HepG2 (cell line): ENCODE measurements at regions not wholly inside any gene's neighbourhood (a gene's known extent, or its start where the extent isn't known, plus 50 kb on each side); places are given as distances from the start of the nearest gene placed in this dataset.

Experiments
- ATAC-seq: fragments of 200-7000 bp; cut with Tn5 transposase; 3 replicates; pipeline ENCODE4 v1.9.1; 2020; ENCODE audit warnings: mild to moderate bottlenecking, moderate library complexity
- BruUV-seq: library from RNA; stranded (reverse); fragments of 400-500 nt; replicated peaks from 2 replicates; lab custom pipeline; 2021; lab: Mats Ljungman, UMichigan
- CTCF ChIA-PET: fragments of 300-600 bp; formaldehyde crosslinking; extraction: SDS; loops from one replicate; lab custom pipeline; 2021; ENCODE audit warnings: low total read pairs, inconsistent platforms, low intra/inter-chr PET ratio; lab: Yijun Ruan, JAX
- POLR2A ChIA-PET: fragments of 350-600 bp; sonication (Branson Sonifier 250); formaldehyde crosslinking; loops from one replicate; lab custom pipeline; 2020; ENCODE audit warnings: antibody characterized with exemption, inconsistent platforms; lab: Yijun Ruan, JAX
- DNase-seq: peaks from one replicate; pipeline ENCODE4 v3.0.0-alpha.2; 2015; ENCODE audit warnings: low spot score
- FAIRE-seq: peaks from 3 replicates; lab custom pipeline; 2011; peaks lifted over from hg19 to GRCh38; lab: Jason Lieb, UNC
- H2AFZ ChIP-seq: one replicate; pipeline ENCODE4 v1.6.1; 2011; ENCODE audit warnings: low read length, inconsistent platforms
- H3K27ac ChIP-seq: fragments of 300-600 bp; 3 replicates; pipeline ENCODE4 v1.8.0; 2011; ENCODE audit warnings: mixed run types, mild to moderate bottlenecking, mixed read lengths, low read length, inconsistent platforms; ENCODE audit not compliant: insufficient read depth; ENCODE audit errors: extremely low read length
- H3K27me3 ChIP-seq, 2 experiments: fragments of 200-600 bp in 1 of 2; 2 replicates in 1 of 2; 3 replicates in 1 of 2; pipeline versions ENCODE4 v1.6.0 to v1.8.0; 2011; ENCODE audit warnings: low read length in 2 of 2, mild to moderate bottlenecking in 2 of 2, moderate library complexity in 2 of 2, inconsistent platforms in 1 of 2; ENCODE audit not compliant: insufficient read depth in 2 of 2, control insufficient read depth in 1 of 2
- H3K36me3 ChIP-seq, 2 experiments: fragments of 200-600 bp in 1 of 2; replicated peaks in 1 of 2; 2 replicates in 1 of 2; 3 replicates in 1 of 2; pipeline versions ENCODE4 v1.5.1 to v1.8.0; 2011; ENCODE audit warnings: low read length in 2 of 2, inconsistent platforms in 1 of 2; ENCODE audit not compliant: insufficient read depth in 2 of 2, control insufficient read depth in 1 of 2
- H3K4me1 ChIP-seq: 2 replicates; pipeline ENCODE4 v1.5.1; 2012; ENCODE audit warnings: low read length, inconsistent platforms; ENCODE audit not compliant: insufficient read depth
- H3K4me2 ChIP-seq: 2 replicates; pipeline ENCODE4 v1.6.0; 2011; ENCODE audit warnings: low read depth, low read length, inconsistent platforms
- H3K4me3 ChIP-seq, 3 experiments: fragments of 200-600 bp in 1 of 3; sonication (generic), shearing (Covaris generic) in 1 of 3; replicated peaks in 1 of 3; 2 replicates each; pipeline ENCODE4 v1.5.1; 2011 to 2016; ENCODE audit warnings: low read length in 3 of 3, inconsistent platforms in 2 of 3, low read depth in 2 of 3, mild to moderate bottlenecking in 2 of 3, control low read depth in 1 of 3, mixed read lengths in 1 of 3; ENCODE audit not compliant: insufficient read depth in 1 of 3
- H3K79me2 ChIP-seq: one replicate; pipeline ENCODE4 v1.6.1; 2011; ENCODE audit warnings: low read length, inconsistent platforms; ENCODE audit not compliant: insufficient read depth
- H3K9ac ChIP-seq: 2 replicates; pipeline ENCODE4 v1.6.0; 2011; ENCODE audit warnings: mild to moderate bottlenecking, low read depth, low read length, inconsistent platforms; ENCODE audit not compliant: insufficient read depth
- H3K9me3 ChIP-seq: 2 replicates; pipeline ENCODE4 v1.5.1; 2012; ENCODE audit warnings: mild to moderate bottlenecking, low read length
- H4K20me1 ChIP-seq: 2 replicates; pipeline ENCODE4 v1.6.0; 2011; ENCODE audit warnings: inconsistent platforms, mild to moderate bottlenecking, low read length, moderate library complexity; ENCODE audit not compliant: insufficient read depth
- CEBPB ChIP-seq: IDR thresholded peaks from 2 replicates; pipeline ENCODE4 v1.6.1; 2011; ENCODE audit warnings: low read depth, low read length, improper control_type of control experiment, borderline replicate concordance
- ISL2 ChIP-seq: sonication (generic); formaldehyde crosslinking; IDR thresholded peaks from 2 replicates; pipeline ENCODE4 v1.5.0; 2020; ENCODE audit warnings: missing genetic modification reagents
- ZNF230 ChIP-seq: sonication (generic); formaldehyde crosslinking; IDR thresholded peaks from 2 replicates; pipeline ENCODE4 v1.4.0; 2020; ENCODE audit warnings: mild to moderate bottlenecking, missing genetic modification reagents
- ZNF383 ChIP-seq: sonication (generic); formaldehyde crosslinking; IDR thresholded peaks from 2 replicates; pipeline ENCODE4 v1.4.0; 2020; ENCODE audit warnings: missing genetic modification reagents, mild to moderate bottlenecking, borderline replicate concordance
- ZNF547 ChIP-seq: sonication (generic); formaldehyde crosslinking; IDR thresholded peaks from 2 replicates; pipeline ENCODE4 v1.5.1; 2020; ENCODE audit warnings: mild to moderate bottlenecking, missing genetic modification reagents
- ZNF589 ChIP-seq: sonication (generic); formaldehyde crosslinking; conservative IDR thresholded peaks from 2 replicates; pipeline ENCODE4 v1.8.0; 2022; ENCODE audit warnings: mild to moderate bottlenecking, moderate library complexity, missing genetic modification reagents
- WGBS: methylation state at CpG from one replicate; pipeline ENCODE4 v1.1.6; 2017; ENCODE audit warnings: low lambda C conversion rate; 5-methylcytosine and 5-hydroxymethylcytosine counted together
- in situ Hi-C: cut with HindIII; loops from 2 replicates; pipeline ENCODE4 v1.10.0; 2017; ENCODE audit warnings: low pct_unique_long_range_greater_than_20kb; ENCODE audit not compliant: extremely low pct_ligation_motif_present
- intact Hi-C: fragments of 100-400 bp; cut with micrococcal nuclease; formaldehyde crosslinking; loops from one replicate; pipeline ENCODE4 v1.10.0; 2022; ENCODE audit not compliant: unreplicated experiment
- TF ChIP-seq, protein P1 (sequence below): sonication (generic); formaldehyde crosslinking; IDR thresholded peaks from 2 replicates; pipeline ENCODE4 v1.4.0; 2020; ENCODE audit warnings: missing genetic modification reagents

DNA sequence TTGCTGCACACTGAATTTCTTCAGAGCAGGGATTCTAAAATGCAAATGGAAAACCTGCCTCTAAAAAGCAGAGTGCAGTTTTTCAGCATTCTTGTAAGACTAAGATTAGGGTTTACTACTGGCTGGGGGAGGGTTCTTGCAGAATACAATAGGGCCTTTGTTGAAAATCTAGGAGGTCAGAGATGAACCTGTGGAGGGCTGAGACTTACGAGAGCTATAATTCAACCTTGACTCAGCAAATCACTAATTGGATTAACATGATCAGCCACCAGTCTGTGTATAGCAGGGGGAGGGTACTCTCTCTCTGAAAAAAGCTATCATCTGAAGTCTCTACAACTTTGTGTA, 92.6 kb upstream of the HIF1A start (continued):
- TF ChIP-seq, protein P1, sequence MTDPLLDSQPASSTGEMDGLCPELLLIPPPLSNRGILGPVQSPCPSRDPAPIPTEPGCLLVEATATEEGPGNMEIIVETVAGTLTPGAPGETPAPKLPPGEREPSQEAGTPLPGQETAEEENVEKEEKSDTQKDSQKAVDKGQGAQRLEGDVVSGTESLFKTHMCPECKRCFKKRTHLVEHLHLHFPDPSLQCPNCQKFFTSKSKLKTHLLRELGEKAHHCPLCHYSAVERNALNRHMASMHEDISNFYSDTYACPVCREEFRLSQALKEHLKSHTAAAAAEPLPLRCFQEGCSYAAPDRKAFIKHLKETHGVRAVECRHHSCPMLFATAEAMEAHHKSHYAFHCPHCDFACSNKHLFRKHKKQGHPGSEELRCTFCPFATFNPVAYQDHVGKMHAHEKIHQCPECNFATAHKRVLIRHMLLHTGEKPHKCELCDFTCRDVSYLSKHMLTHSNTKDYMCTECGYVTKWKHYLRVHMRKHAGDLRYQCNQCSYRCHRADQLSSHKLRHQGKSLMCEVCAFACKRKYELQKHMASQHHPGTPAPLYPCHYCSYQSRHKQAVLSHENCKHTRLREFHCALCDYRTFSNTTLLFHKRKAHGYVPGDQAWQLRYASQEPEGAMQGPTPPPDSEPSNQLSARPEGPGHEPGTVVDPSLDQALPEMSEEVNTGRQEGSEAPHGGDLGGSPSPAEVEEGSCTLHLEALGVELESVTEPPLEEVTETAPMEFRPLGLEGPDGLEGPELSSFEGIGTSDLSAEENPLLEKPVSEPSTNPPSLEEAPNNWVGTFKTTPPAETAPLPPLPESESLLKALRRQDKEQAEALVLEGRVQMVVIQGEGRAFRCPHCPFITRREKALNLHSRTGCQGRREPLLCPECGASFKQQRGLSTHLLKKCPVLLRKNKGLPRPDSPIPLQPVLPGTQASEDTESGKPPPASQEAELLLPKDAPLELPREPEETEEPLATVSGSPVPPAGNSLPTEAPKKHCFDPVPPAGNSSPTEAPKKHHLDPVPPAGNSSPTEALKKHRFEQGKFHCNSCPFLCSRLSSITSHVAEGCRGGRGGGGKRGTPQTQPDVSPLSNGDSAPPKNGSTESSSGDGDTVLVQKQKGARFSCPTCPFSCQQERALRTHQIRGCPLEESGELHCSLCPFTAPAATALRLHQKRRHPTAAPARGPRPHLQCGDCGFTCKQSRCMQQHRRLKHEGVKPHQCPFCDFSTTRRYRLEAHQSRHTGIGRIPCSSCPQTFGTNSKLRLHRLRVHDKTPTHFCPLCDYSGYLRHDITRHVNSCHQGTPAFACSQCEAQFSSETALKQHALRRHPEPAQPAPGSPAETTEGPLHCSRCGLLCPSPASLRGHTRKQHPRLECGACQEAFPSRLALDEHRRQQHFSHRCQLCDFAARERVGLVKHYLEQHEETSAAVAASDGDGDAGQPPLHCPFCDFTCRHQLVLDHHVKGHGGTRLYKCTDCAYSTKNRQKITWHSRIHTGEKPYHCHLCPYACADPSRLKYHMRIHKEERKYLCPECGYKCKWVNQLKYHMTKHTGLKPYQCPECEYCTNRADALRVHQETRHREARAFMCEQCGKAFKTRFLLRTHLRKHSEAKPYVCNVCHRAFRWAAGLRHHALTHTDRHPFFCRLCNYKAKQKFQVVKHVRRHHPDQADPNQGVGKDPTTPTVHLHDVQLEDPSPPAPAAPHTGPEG = no peak
- TF ChIP-seq ISL2 (CRISPR knock-in tag) = peak; percentile 33; the same call in 1 of the 2 replicates

GRCh38 chr14:61603736-61604135, 91.6 kb upstream of the HIF1A start:
- Histone ChIP-seq H3K27me3 (no peaks in the 10 kb centered on the region), H3K79me2 (no peaks in the 10 kb centered on the region), H4K20me1 (no peaks in the 10 kb centered on the region), H3K4me3 (no peak overlapping the region), H3K9ac (no peak overlapping the region), H3K4me2 (no peak overlapping the region), H3K36me3 (no peaks in the 10 kb centered on the region), H2AFZ (no peak overlapping the region), H3K4me1 (peaks cover 66% of the 10 kb centered on the region), H3K27ac (no peak overlapping the region), H3K9me3 (no peaks in the 10 kb centered on the region)
- FAIRE-seq = no peak
- ChIA-PET CTCF (no interaction called here), POLR2A (interaction anchor here (1.4 to 3.3 kb wide), 4 partner anchors 12 to 158 kb away, joined by 3 to 32 read pairs (median 6); partner anchors contain the start of gene SNAPC1)
- intact Hi-C loops = loop anchor here (2.0 kb wide), 1 partner anchor 143 kb away; no protein-coding TSS in a partner anchor
- DNase-seq = no peak
- no peak for TF ChIP-seq ZNF589 (CRISPR knock-in tag)
- TF ChIP-seq ZNF230 (CRISPR knock-in tag) = no peak
- TF ChIP-seq ZNF547 (CRISPR knock-in tag) = no peak
- TF ChIP-seq CEBPB = 0 out of 2 replicates have a peak, but pooled peaks have one; percentile 5
- no peak for TF ChIP-seq ZNF383 (CRISPR knock-in tag)
- WGBS = 92% methylated on average over 4 of the region's 4 CpGs
- no peak for ATAC-seq
- in situ Hi-C loops = loop anchor here (10.0 kb wide), 1 partner anchor 91 kb away; the partner anchor contains the start of gene HIF1A
- no TSS peak for BruUV-seq
